ENCODE measurements at regions not wholly inside any gene's neighbourhood (a gene's known extent, or its start where the extent isn't known, plus 50 kb on each side); places are given as distances from the start of the nearest gene placed in this dataset.

DNA sequence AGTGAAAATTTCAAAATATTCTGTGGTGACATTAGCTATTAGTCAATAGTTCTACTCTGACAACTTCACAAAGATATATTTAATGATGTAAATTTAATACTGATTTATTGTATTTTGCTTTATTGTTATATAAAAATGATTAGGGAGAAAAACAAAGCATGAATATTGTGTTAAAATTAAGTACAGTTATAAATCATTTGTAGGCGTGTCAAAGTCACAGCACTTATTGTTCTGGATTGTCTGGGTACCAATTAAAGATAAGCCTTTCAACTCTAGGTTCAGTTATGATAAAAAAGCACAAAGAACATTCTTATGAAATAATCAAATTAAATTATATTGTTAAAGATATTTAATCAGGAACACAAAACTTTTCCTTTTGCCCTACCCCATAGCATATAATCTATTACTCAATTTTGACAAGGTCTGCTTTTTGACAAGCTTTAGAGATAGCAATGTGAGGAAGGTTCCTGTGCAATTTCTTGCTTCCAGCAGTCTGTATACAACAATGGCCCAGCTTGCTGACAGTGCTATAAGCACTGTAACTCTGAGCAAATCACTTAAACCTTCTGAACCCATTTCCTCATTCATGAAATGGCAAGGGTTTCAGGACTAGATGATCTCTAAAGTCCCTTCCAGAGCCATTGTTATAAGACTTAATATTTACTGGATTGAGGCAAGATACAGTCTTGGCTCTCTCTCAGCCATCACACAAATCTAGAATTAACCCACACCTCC lies 910.3 kb upstream of the LCORL start:
- DNase-seq, result no peak

GRCh38 chr4:18930487-18930886 lies 908.9 kb upstream of the LCORL start:
- DNase-seq, result no peak

- no peak for DNase-seq
Measured at GRCh38 chr4:18923496-18924161, 902.1 kb upstream of the LCORL start.

- no peak for DNase-seq
Measured at GRCh38 chr4:18917689-18918088, 896.1 kb upstream of the LCORL start.

GRCh38 chr4:18914182-18914581 lies 892.6 kb upstream of the LCORL start:
- DNase-seq, result no peak

GRCh38 chr4:18894928-18895327 lies 873.4 kb upstream of the LCORL start:
- DNase-seq, result no peak

DNA sequence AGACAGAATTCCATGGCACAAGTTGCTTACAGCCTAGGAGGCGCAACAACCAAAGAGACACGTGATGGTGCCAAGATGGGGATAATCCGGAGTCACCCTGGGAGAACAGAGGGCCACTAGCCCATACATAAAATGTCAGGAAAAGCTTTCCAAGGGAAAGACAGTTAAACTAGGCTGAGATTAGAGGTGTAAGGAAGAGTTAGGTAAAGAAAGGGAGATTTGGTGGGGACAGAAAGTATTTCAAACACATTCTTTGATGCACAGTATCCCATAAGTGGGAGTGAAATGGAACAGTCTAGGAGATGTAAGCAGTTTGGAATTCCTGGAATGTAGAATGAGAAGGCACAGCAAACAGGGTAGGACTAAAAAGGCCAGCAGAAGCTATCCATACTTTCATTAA lies 860.9 kb upstream of the LCORL start:
- no peak for DNase-seq

GRCh38 chr4:18881556-18881955 lies 860.0 kb upstream of the LCORL start:
- no peak for DNase-seq

GRCh38 chr4:18880871-18881270 lies 859.3 kb upstream of the LCORL start:
- no peak for DNase-seq

DNA sequence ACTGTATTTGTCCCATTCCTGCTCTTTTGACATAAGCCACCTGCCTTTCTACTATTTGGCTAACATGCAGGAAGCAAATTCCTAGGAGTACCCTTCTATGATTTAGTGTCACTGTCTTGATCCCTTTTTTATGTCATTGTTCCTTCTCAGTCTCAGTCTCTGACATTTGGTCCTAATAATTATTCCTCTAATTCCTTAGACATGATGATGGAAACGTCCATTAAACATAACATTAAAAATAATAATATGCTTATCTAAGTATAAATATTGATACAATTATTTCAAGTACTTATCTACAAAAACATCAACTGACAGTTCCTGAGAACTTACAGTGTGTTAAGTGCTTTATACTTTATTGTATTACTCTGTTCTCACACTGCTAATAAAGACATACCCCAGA lies 857.0 kb upstream of the LCORL start:
- DNase-seq, result no peak

DNA sequence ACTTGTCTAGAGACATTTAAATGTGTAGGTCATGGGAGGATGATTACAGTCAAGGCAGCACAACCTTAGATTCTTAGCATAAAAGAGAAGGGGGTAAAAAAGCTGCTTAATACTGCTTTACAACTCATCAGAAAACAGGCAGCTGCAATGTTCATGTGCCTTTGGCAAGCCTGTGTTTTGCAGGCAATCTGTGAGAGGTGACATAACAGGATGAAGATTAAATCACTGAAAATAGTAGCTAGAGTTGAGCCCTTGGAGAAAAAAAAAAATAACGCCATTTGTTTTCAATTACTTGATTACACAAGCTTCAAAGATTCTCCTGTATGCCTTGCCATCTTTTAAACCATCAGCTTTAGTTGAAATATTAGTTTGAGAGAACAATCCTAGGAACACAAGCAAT lies 847.6 kb upstream of the LCORL start:
- no peak for DNase-seq

DNA sequence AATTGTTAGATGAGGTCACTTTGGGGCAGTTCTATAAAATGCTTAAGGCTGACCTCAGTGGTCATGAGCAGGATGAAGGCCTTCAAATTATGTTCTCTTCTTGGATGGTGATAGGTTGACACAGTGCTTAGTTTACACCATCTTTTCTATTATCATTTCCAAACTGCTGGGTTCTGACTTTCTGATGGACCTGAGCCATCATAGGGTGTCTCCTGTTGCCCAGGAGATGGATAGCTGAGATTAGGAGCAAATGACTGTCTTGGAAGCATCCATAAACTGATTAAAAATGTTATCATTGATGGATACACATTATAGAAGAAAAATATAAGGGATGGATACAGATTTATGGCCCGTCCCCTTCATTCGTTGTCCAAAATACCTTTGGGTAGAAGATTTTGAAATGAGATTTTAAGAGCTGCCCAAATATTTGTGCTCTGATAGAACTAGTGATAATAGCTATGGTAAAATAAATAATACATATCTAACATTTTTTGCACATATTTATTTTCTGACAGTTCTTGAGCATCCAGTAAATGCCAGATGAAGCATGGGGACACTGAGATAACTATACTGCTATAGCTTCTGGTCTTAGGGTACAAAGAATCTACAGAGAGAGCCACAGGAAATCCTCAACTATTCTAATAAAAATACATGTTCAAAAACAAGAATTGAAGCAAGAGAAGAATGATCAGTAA lies 839.4 kb upstream of the LCORL start:
- DNase-seq, result no peak

- DNase-seq, result no peak
Measured at GRCh38 chr4:18859468-18859867, 837.9 kb upstream of the LCORL start.

- DNase-seq, result no peak
Measured at GRCh38 chr4:18858229-18858922, 836.8 kb upstream of the LCORL start.

DNA sequence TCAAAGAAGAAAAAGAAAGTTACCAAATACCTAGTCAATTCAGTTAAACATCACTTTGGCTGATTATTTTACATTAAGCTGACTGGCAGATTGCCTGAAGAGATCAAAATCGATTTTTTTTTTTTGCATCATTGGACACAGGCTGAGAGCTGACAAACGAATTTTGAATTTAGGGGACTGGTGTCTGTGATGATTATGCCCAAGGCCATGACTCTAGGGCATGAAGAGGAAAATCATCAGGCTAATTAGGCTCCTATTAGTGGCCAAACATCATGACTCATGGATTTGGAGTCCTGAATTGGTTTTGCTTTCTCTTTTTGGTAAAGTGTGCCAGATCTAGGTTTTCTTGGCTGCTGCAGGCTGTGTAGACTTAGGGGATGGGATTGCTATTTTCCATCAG lies 829.3 kb upstream of the LCORL start:
- no peak for DNase-seq

DNA sequence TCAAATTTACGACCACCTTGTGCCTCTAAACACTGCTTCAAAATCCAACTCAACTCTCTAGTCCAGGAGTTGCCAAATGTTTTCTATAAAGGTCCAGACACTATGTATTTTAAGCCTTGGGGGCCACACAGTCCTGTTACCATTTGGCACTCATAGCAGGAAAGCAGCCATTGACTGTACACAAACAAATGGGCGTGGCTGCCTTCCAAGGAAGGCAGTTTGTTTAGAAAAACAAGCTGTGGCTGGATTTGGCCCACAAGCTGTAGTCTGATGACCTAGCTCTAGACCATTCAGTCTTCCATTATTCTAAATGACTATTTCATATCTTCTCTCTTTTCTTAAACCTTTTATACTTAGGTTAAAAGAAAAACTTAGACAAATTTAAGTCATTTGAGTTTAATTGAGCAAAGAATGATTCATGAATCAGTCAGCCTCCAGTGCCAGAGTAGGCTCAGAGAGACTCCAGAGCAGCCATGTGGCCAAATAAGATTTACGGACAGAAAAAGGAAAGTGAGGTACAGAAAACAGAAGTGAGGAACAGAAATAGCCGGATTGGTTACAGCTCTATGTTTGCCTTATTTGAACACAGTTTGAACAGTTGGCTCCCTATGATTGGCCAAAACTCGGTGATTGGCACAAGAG lies 825.8 kb upstream of the LCORL start:
- no peak for DNase-seq

- DNase-seq, result no peak
Measured at GRCh38 chr4:18846313-18846712, 824.8 kb upstream of the LCORL start.

GRCh38 chr4:18844726-18845125 lies 823.2 kb upstream of the LCORL start:
- DNase-seq, result no peak

- no peak for DNase-seq
Measured at GRCh38 chr4:18842431-18842830, 820.9 kb upstream of the LCORL start.

DNA sequence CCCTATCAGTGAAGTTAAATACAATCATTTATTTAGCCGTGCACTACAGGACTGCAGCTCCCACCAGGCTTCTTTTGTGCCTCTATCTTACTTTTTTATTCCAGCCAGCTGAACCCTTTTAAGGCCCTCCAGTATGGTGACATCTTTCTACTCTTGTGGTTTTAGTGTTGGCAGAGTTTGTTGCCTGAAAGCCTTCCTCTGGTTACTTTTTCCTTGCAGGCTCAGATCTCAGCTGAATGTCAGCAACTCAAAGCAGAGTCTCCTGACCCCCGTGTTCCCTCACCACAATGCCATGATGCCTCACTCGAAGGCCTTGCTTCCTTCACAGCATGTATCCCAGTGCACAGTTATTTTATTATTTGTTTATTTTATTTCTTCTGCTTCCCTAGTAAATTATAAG lies 818.9 kb upstream of the LCORL start:
- no peak for DNase-seq

DNA sequence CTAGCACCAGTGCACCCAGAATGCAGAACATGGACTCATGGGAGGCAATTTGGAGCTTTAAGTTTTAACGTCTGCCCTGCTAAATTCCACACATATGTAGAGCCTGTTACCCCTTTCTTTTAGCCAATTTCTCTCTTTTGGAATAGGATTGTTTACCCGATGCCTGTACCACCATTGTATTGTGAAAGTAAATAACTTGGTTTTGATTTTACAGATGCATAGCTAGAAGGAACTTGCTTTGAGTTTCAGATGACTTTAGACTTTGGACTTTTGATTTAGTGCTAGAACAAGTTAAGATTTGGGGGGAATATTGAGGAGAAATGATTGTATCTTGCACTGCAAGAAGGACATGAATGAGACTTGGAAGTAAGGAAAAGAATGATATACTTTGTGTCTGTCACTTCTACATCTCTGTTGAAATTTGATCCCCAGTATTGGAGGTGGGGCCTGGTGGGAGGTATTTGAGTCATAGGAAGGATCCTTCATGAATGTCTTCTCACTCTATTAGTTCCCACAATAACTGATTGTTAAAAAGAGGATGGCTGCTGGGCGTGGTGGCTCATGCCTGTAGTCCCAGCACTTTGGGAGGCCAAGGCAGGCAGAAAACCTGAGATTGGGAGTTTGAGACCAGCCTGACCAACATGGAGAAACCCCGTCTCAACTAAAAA lies 794.8 kb upstream of the LCORL start:
- DNase-seq, result no peak

DNA sequence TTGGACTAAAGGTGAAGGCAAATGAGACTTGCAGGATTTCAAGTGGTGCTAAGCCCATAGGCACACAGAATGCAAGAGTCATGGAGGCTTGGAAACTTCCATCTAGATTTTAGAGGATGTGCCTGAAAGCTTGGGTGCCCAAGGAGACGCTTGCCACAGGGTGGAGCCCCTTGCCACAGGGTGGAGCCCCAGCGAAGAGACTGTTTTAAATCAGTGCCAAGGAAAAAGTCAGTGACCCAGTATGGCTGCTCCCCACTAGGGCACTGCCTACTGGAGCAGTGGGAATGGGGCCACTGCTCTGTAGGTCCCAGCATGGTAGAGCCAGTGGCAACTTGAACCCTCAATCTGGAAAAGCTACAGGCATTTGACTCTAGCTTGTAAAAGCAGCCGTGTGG lies 794.2 kb upstream of the LCORL start:
- DNase-seq, result no peak

Measured in SIG-M5 (cell line).